Mesothelial cell of epicardium (in vitro differentiated cells): ENCODE measurements at regions not wholly inside any gene's neighbourhood (a gene's known extent, or its start where the extent isn't known, plus 50 kb on each side); places are given as distances from the start of the nearest gene placed in this dataset.

Source experiments
- DNase-seq, 2 experiments: peaks; one replicate each; pipeline ENCODE4 v3.0.0; 2021; ENCODE audit warnings: low spot score in 2 of 2; ENCODE audit not compliant: unreplicated experiment in 2 of 2
- H3K27ac Mint-ChIP-seq: 2 replicates; pipeline ENCODE4 v1.8.0; 2021; ENCODE audit warnings: mixed read lengths
- H3K27me3 Mint-ChIP-seq: 2 replicates; pipeline ENCODE4 v1.8.0; 2021; ENCODE audit warnings: low read depth, mixed read lengths
- H3K36me3 Mint-ChIP-seq: 2 replicates; pipeline ENCODE4 v1.8.0; 2021; ENCODE audit warnings: mixed read lengths
- H3K4me1 Mint-ChIP-seq: 2 replicates; pipeline ENCODE4 v1.8.0; 2021; ENCODE audit warnings: mixed read lengths
- H3K4me3 Mint-ChIP-seq: 2 replicates; pipeline ENCODE4 v1.8.0; 2021; ENCODE audit warnings: mild to moderate bottlenecking, moderate library complexity, mixed read lengths
- H3K9me3 Mint-ChIP-seq: 2 replicates; pipeline ENCODE4 v1.8.0; 2021; ENCODE audit warnings: mixed read lengths
- TF ChIP-seq, protein P1 (sequence below): fragments of 200-600 bp; sonication (generic); IDR thresholded peaks from one replicate; pipeline ENCODE4 v1.5.0; 2021; ENCODE audit warnings: antibody characterized with exemption; ENCODE audit not compliant: unreplicated experiment

DNA sequence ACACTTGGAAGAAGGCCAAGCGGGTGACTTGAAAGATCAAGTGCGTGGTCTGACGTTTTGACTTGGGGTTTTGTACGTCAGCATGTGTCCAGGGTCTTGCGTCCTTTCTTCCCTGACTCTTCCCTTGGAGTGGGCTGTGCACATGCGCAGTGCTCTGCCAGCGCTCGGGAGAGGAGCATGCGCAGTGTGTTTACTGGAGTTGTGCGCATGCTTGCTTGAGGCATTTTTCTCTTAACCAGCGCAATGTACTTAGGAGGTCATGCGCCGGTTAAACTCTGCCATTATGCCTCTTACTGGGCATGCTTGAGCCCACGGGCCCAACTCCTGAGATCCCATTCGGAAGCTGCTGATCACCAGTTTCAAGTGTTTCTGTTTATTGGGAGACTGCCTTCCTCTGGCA is 242.5 kb upstream of the AJAP1 start:
- no peak for DNase-seq
- H3K9me3 Mint-ChIP-seq: peaks cover 32% of the 10 kb centered on the region
- TF ChIP-seq, protein P1, sequence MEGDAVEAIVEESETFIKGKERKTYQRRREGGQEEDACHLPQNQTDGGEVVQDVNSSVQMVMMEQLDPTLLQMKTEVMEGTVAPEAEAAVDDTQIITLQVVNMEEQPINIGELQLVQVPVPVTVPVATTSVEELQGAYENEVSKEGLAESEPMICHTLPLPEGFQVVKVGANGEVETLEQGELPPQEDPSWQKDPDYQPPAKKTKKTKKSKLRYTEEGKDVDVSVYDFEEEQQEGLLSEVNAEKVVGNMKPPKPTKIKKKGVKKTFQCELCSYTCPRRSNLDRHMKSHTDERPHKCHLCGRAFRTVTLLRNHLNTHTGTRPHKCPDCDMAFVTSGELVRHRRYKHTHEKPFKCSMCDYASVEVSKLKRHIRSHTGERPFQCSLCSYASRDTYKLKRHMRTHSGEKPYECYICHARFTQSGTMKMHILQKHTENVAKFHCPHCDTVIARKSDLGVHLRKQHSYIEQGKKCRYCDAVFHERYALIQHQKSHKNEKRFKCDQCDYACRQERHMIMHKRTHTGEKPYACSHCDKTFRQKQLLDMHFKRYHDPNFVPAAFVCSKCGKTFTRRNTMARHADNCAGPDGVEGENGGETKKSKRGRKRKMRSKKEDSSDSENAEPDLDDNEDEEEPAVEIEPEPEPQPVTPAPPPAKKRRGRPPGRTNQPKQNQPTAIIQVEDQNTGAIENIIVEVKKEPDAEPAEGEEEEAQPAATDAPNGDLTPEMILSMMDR: no peak
- H3K36me3 Mint-ChIP-seq: no peaks in the 10 kb centered on the region
- H3K4me1 Mint-ChIP-seq: no peaks in the 10 kb centered on the region
- H3K27ac Mint-ChIP-seq: no peak overlapping the region
- H3K4me3 Mint-ChIP-seq: no peak overlapping the region
- H3K27me3 Mint-ChIP-seq: peaks cover 3% of the 10 kb centered on the region

GRCh38 chr1:4415476-4415875 is 238.9 kb upstream of the AJAP1 start:
- Mint-ChIP-seq H3K4me1 (no peaks in the 10 kb centered on the region), H3K27ac (no peak overlapping the region), H3K27me3 (no peaks in the 10 kb centered on the region), H3K9me3 (peaks cover 54% of the 10 kb centered on the region), H3K4me3 (no peak overlapping the region), H3K36me3 (no peaks in the 10 kb centered on the region)
- no peak for DNase-seq
- TF ChIP-seq, protein P1: no peak

DNA sequence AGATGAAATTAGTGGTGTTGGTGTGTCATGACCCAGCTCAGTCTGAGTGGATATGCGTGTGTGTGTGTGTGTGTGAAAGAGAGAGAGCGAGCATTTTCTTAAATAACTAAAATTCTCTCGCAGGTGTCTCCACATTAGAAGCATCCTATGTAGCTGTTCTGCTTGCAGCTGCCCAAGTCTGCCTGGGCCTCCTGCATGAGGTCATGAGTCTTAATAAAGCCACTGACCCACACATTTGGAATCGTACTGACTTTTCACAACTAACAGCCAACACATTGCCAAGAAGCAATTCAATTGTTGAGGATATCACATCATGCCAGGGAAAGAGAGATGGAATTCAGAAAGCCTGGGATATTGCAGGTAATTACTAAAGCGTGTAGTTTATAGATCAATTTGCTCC is 238.2 kb upstream of the AJAP1 start:
- Mint-ChIP-seq H3K9me3 (peaks cover 53% of the 10 kb centered on the region), H3K27ac (no peak overlapping the region), H3K36me3 (no peaks in the 10 kb centered on the region), H3K27me3 (no peaks in the 10 kb centered on the region), H3K4me3 (no peak overlapping the region), H3K4me1 (no peaks in the 10 kb centered on the region)
- TF ChIP-seq, protein P1: no peak
- DNase-seq: no peak

- TF ChIP-seq, protein P1: no peak
- H3K27me3 Mint-ChIP-seq: no peaks in the 10 kb centered on the region
- H3K4me1 Mint-ChIP-seq: peaks cover 8% of the 10 kb centered on the region
- no peak for DNase-seq
- H3K36me3 Mint-ChIP-seq: no peaks in the 10 kb centered on the region
- no peak overlapping the region for H3K27ac Mint-ChIP-seq
- no peak overlapping the region for H3K4me3 Mint-ChIP-seq
- H3K9me3 Mint-ChIP-seq: peaks cover 43% of the 10 kb centered on the region
Observed at GRCh38 chr1:4418021-4418420, 236.4 kb upstream of the AJAP1 start.

GRCh38 chr1:4421986-4422385 is 232.4 kb upstream of the AJAP1 start:
- H3K4me1 Mint-ChIP-seq: peaks cover 8% of the 10 kb centered on the region
- no peak overlapping the region for H3K4me3 Mint-ChIP-seq
- H3K9me3 Mint-ChIP-seq: peaks cover 27% of the 10 kb centered on the region
- DNase-seq: no peak
- H3K36me3 Mint-ChIP-seq: no peaks in the 10 kb centered on the region
- peak overlapping the region; percentile 33 for H3K27ac Mint-ChIP-seq
- no peaks in the 10 kb centered on the region for H3K27me3 Mint-ChIP-seq
- TF ChIP-seq, protein P1: no peak
